ENCODE measurements at regions not wholly inside any gene's neighbourhood (a gene's known extent, or its start where the extent isn't known, plus 50 kb on each side); places are given as distances from the start of the nearest gene placed in this dataset.

GRCh38 chr2:66070721-66071602, 364.0 kb upstream of the MEIS1 start:
- DNase-seq (ENCODE audit: low read depth in 1 of 2, low spot score in 1 of 2): no peak
- no peak overlapping the region for H3K27ac ChIP-seq (replicated peaks)
- TF ChIP-seq SPI1 (IDR thresholded peaks at IDR 0.05; ENCODE audit: borderline replicate concordance, low read depth): no peak
- TF ChIP-seq, protein P1, sequence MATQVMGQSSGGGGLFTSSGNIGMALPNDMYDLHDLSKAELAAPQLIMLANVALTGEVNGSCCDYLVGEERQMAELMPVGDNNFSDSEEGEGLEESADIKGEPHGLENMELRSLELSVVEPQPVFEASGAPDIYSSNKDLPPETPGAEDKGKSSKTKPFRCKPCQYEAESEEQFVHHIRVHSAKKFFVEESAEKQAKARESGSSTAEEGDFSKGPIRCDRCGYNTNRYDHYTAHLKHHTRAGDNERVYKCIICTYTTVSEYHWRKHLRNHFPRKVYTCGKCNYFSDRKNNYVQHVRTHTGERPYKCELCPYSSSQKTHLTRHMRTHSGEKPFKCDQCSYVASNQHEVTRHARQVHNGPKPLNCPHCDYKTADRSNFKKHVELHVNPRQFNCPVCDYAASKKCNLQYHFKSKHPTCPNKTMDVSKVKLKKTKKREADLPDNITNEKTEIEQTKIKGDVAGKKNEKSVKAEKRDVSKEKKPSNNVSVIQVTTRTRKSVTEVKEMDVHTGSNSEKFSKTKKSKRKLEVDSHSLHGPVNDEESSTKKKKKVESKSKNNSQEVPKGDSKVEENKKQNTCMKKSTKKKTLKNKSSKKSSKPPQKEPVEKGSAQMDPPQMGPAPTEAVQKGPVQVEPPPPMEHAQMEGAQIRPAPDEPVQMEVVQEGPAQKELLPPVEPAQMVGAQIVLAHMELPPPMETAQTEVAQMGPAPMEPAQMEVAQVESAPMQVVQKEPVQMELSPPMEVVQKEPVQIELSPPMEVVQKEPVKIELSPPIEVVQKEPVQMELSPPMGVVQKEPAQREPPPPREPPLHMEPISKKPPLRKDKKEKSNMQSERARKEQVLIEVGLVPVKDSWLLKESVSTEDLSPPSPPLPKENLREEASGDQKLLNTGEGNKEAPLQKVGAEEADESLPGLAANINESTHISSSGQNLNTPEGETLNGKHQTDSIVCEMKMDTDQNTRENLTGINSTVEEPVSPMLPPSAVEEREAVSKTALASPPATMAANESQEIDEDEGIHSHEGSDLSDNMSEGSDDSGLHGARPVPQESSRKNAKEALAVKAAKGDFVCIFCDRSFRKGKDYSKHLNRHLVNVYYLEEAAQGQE (IDR thresholded peaks at IDR 0.05; ENCODE audit: insufficient replicate concordance, low read depth): no peak
- TF ChIP-seq, protein P2, sequence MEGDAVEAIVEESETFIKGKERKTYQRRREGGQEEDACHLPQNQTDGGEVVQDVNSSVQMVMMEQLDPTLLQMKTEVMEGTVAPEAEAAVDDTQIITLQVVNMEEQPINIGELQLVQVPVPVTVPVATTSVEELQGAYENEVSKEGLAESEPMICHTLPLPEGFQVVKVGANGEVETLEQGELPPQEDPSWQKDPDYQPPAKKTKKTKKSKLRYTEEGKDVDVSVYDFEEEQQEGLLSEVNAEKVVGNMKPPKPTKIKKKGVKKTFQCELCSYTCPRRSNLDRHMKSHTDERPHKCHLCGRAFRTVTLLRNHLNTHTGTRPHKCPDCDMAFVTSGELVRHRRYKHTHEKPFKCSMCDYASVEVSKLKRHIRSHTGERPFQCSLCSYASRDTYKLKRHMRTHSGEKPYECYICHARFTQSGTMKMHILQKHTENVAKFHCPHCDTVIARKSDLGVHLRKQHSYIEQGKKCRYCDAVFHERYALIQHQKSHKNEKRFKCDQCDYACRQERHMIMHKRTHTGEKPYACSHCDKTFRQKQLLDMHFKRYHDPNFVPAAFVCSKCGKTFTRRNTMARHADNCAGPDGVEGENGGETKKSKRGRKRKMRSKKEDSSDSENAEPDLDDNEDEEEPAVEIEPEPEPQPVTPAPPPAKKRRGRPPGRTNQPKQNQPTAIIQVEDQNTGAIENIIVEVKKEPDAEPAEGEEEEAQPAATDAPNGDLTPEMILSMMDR (IDR thresholded peaks at IDR 0.05; ENCODE audit: insufficient read depth, low read length): no peak
- no peak for TF ChIP-seq GABPA (IDR thresholded peaks at IDR 0.05; ENCODE audit: low read depth)
- no peak for TF ChIP-seq POLR2AphosphoS5 (IDR thresholded peaks at IDR 0.05; ENCODE audit: low read depth)
- no peak overlapping the region for H3K4me3 ChIP-seq (replicated peaks; ENCODE audit: insufficient read depth, low read length)
- H3K27me3 ChIP-seq (ENCODE audit: insufficient read depth, poor library complexity, severe bottlenecking): no peaks in the 10 kb centered on the region

- Histone ChIP-seq H3K27ac (replicated peaks) (no peak overlapping the region), H3K27me3 (ENCODE audit: insufficient read depth, poor library complexity, severe bottlenecking) (no peaks in the 10 kb centered on the region), H3K4me3 (replicated peaks; ENCODE audit: insufficient read depth, low read length) (no peak overlapping the region)
- TF ChIP-seq, protein P1 (IDR thresholded peaks at IDR 0.05; ENCODE audit: insufficient replicate concordance, low read depth): no peak
- TF ChIP-seq POLR2AphosphoS5 (IDR thresholded peaks at IDR 0.05; ENCODE audit: low read depth) (no peak), GABPA (IDR thresholded peaks at IDR 0.05; ENCODE audit: low read depth) (no peak), SPI1 (IDR thresholded peaks at IDR 0.05; ENCODE audit: borderline replicate concordance, low read depth) (no peak)
- TF ChIP-seq, protein P2 (IDR thresholded peaks at IDR 0.05; ENCODE audit: insufficient read depth, low read length): no peak
- DNase-seq (ENCODE audit: low read depth in 1 of 2, low spot score in 1 of 2): no peak
These were observed 364.8 kb upstream of the MEIS1 start for GRCh38 chr2:66069937-66070720.

GRCh38 chr2:66066032-66066431, 368.9 kb upstream of the MEIS1 start:
- no peak for DNase-seq (ENCODE audit: low read depth in 1 of 2, low spot score in 1 of 2)
- TF ChIP-seq, protein P2 (IDR thresholded peaks at IDR 0.05; ENCODE audit: insufficient read depth, low read length): no peak
- TF ChIP-seq, protein P1 (IDR thresholded peaks at IDR 0.05; ENCODE audit: insufficient replicate concordance, low read depth): no peak
- TF ChIP-seq POLR2AphosphoS5 (IDR thresholded peaks at IDR 0.05; ENCODE audit: low read depth) (no peak), GABPA (IDR thresholded peaks at IDR 0.05; ENCODE audit: low read depth) (no peak), SPI1 (IDR thresholded peaks at IDR 0.05; ENCODE audit: borderline replicate concordance, low read depth) (no peak)
- Histone ChIP-seq H3K27ac (replicated peaks) (no peak overlapping the region), H3K4me3 (replicated peaks; ENCODE audit: insufficient read depth, low read length) (no peak overlapping the region), H3K27me3 (ENCODE audit: insufficient read depth, poor library complexity, severe bottlenecking) (no peaks in the 10 kb centered on the region)

Measured in HL-60 (cell line).